HG02623 (cell line): ENCODE measurements at regions not wholly inside any gene's neighbourhood (a gene's known extent, or its start where the extent isn't known, plus 50 kb on each side); places are given as distances from the start of the nearest gene placed in this dataset.

Source experiments
- ATAC-seq: cut with Tn5 transposase; IDR thresholded peaks from one replicate; pipeline ENCODE4 v1.9.1; 2021; ENCODE audit warnings: moderate library complexity; ENCODE audit not compliant: unreplicated experiment

DNA sequence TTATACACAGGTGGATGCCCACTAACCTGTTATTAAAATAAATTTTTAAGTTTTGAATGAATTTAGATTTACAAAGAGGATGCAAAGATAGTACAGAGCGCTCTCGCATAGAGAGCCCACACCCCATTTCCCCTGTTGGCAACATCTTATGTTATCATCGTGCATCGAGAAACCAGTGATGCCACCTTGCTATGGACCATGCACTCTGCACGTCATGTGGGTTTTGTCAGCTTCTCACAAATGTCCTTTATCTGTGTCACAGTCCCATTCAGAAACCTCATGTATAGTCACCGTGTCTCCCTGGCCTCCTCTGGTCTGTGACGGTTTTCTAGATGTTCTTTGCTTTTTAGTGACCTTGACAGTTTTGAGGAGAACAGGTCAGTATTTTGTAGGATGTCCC lies 60.0 kb downstream of the ING1 start:
- ATAC-seq, result no peak

- ATAC-seq, result no peak
Observed at GRCh38 chr13:110774051-110774450, 60.6 kb downstream of the ING1 start.

- ATAC-seq, result no peak
Observed at GRCh38 chr13:110774490-110774889, 61.0 kb downstream of the ING1 start.

- ATAC-seq, result no peak
Observed at GRCh38 chr13:110775576-110775975, 62.1 kb downstream of the ING1 start.

- no peak for ATAC-seq
Observed at GRCh38 chr13:110777251-110777820, 63.8 kb downstream of the ING1 start.

GRCh38 chr13:110779022-110779421 lies 65.5 kb downstream of the ING1 start:
- ATAC-seq, result no peak

DNA sequence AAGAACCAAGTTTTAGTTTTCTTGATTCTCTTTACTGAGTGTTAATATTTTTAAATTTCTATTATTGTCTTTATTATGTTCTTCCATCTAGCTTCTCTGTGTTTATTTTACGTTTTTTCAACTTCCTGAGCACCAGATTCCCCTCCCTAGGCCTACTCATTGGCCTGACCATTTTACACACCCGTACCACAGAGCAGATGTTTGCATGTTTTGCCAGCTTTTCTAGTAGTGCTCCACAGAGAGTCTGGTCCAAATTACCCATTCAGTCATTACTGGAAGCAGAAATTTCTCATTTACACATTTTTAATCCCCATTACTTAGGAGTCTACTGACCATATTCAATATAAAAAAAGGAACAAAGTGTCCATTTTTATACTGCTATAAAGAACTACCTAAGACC lies 66.9 kb downstream of the ING1 start:
- no peak for ATAC-seq

DNA sequence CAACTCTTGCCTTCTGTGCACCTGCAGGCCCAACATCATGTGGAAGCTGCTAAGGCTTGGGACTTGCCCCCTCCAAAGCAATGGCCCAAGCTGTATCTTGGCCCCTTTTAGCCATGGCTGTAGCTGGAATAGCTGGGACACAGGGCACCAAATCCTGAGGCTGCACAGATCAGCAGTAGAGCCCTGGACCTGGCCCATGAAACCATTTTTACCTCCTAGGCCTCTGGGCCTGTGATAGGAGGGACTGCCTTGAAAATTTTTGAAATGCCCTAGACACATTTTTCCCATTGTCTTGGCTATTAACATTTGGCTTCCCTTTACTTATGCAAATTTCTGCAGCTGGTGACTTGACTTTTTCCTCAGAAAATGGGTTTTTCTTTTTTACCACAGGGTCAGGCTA lies 68.7 kb downstream of the ING1 start:
- ATAC-seq, result no peak

- ATAC-seq, result no peak
Observed at GRCh38 chr13:110784704-110785103, 71.2 kb downstream of the ING1 start.

GRCh38 chr13:110788778-110789177 lies 75.3 kb downstream of the ING1 start:
- ATAC-seq, result no peak

DNA sequence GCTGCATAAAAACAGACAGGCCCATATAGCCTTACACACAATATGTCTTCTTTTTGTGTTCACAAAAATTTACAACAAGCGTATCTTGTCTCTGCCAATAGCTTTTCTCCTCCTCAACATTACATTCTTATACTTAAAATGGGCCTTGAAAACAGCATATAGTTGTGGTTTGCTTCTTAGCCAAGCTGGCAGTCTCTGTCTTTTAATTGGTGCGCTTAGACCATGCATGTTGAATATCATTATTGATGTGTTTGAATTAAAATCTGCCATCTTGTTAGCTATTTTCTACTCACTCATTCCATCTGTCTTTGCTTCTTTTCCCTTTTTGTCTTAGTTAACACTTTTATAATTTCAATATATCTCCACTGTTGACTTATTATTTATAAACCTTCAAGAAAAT lies 76.4 kb downstream of the ING1 start:
- ATAC-seq, result no peak

- ATAC-seq, result no peak
Observed at GRCh38 chr13:110790371-110790770, 76.9 kb downstream of the ING1 start.

DNA sequence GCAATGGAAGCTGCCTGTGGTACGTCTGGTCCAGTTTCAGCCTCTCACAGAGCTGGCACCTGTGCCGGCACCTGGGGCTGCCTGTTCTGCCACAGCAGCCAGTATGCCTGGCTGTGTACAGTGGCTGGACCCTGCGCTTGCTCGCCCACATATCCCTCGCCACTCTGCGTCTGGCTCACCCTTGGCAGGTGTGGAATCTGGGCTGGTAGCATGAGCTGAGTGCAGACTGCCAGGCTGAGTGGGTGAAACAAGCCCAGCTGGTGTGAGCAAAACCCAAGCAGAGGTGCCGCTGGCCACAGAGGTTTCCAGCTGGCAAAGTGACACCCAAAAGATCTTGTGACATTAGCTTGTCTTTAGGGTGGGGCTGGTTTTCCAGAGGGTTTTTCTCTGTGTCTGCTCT lies 80.7 kb downstream of the ING1 start:
- ATAC-seq, result no peak

DNA sequence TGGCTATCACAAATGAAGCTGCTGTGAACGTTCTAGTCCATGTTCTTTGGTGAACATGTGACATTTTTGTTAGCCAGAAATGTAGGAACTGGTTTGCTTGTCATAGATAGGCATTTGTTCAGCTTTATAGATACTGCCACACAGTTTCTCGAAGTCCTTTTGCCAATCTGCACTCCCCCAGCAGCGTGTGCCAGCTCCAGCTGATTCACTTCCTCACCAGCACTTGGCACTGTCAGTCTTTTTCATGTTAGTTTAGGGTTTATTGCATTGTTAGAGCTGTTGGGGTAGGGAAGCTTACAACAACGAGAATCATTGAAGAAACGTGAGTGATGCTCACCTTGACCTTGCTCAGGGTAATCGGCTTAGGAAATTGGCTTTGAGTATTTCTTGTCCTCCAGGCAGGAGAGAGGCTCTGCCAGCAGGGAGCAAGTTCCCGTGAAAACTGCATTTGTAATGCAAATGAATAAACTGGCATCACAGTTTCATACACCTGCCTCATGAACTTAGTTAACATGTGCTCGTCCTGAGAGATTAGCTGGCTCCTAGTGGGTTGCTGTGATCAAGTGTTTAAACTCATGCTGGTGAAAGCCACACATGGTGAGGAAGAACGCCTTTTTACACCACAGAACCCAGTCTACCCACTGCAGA lies 83.9 kb downstream of the ING1 start:
- no peak for ATAC-seq

GRCh38 chr13:110798081-110798994 lies 84.8 kb downstream of the ING1 start:
- no peak for ATAC-seq

- no peak for ATAC-seq
Observed at GRCh38 chr13:110799246-110800236, 86.0 kb downstream of the ING1 start.

GRCh38 chr13:110801044-110801443 lies 87.5 kb downstream of the ING1 start:
- ATAC-seq, result no peak

DNA sequence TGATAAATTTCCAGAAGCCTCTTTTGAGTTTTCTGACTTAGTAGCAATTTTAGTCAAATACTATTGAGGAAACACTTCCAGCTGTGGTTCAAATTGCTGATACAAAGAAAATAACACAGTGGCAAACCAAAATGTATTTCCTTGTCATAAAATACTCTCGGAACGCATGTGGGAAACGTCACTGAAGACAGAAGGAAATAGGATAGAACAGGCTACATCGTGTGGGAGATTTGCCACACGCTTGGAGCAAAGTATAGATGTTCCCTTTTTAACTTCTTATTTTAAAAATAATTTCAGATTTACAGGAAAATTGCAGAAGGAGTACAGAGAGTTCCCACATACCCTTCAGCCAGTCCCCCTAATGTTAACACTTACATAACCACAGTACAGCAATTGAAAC lies 88.8 kb downstream of the ING1 start:
- no peak for ATAC-seq

- no peak for ATAC-seq
Observed at GRCh38 chr13:110806636-110807035, 93.1 kb downstream of the ING1 start.

GRCh38 chr13:110807546-110807945 lies 94.0 kb downstream of the ING1 start:
- no peak for ATAC-seq

- no peak for ATAC-seq
Observed at GRCh38 chr13:110808138-110808537, 94.6 kb downstream of the ING1 start.
